HEK293 (cell line): ENCODE measurements at regions not wholly inside any gene's neighbourhood (a gene's known extent, or its start where the extent isn't known, plus 50 kb on each side); places are given as distances from the start of the nearest gene placed in this dataset.

Source experiments
- CTCF ChIA-PET: fragments of 350-600 bp; formaldehyde crosslinking; extraction: SDS; loops from one replicate; lab custom pipeline; 2021; ENCODE audit warnings: antibody characterized with exemption; lab: Yijun Ruan, JAX
- POLR2A ChIA-PET: fragments of 300-600 bp; formaldehyde crosslinking; extraction: SDS; loops from one replicate; lab custom pipeline; 2020; ENCODE audit warnings: antibody characterized with exemption, inconsistent platforms; lab: Yijun Ruan, JAX
- H3K27ac ChIP-seq: fragments of 200-500 bp; sonication (Bioruptor generic); 2 replicates; pipeline ENCODE4 v1.5.1; 2014; ENCODE audit warnings: low read depth, low read length, control low read depth, inconsistent platforms; ENCODE audit errors: extremely low read depth
- H3K36me3 ChIP-seq, 2 experiments: fragments of 200-500 bp in 1 of 2; sonication (Bioruptor generic) in 1 of 2; 1 replicate in 1 of 2; 2 replicates in 1 of 2; pipeline ENCODE4 v1.5.1; 2014 to 2017; ENCODE audit warnings: inconsistent platforms in 2 of 2, low read length in 2 of 2; ENCODE audit not compliant: control insufficient read depth in 2 of 2, insufficient read depth in 1 of 2
- H3K4me1 ChIP-seq: fragments of 200-500 bp; sonication (Bioruptor generic); 2 replicates; pipeline ENCODE4 v1.5.1; 2014; ENCODE audit warnings: mild to moderate bottlenecking, low read length, inconsistent platforms; ENCODE audit not compliant: control insufficient read depth, insufficient read depth
- H3K4me3 ChIP-seq: 2 replicates; pipeline ENCODE4 v1.5.1; 2011; ENCODE audit warnings: low read depth, mild to moderate bottlenecking, control low read depth, low read length, moderate library complexity
- H3K9me3 ChIP-seq: fragments of 200-500 bp; sonication (Bioruptor generic); 2 replicates; pipeline ENCODE4 v1.5.1; 2014; ENCODE audit warnings: low read depth, low read length, inconsistent platforms; ENCODE audit not compliant: control insufficient read depth, insufficient read depth
- FEZF1 ChIP-seq: fragments of 450-650 bp; formaldehyde crosslinking; IDR thresholded peaks from 2 replicates; pipeline ENCODE4 v1.5.1; 2016; ENCODE audit warnings: missing biosample characterization, missing genetic modification characterization
- KLF16 ChIP-seq: fragments of 450-650 bp; formaldehyde crosslinking; IDR thresholded peaks from 2 replicates; pipeline ENCODE4 v1.5.1; 2017; ENCODE audit warnings: missing biosample characterization, missing genetic modification characterization
- PRDM1 ChIP-seq: fragments of 450-650 bp; formaldehyde crosslinking; IDR thresholded peaks from 2 replicates; pipeline ENCODE4; 2016; ENCODE audit warnings: missing biosample characterization, missing genetic modification characterization
- YY1 ChIP-seq: fragments of 450-650 bp; formaldehyde crosslinking; IDR thresholded peaks from 2 replicates; pipeline ENCODE4 v1.5.1; 2018; ENCODE audit warnings: missing biosample characterization, missing genetic modification characterization
- ZBTB17 ChIP-seq: fragments of 450-650 bp; formaldehyde crosslinking; IDR thresholded peaks from 2 replicates; pipeline ENCODE4 v1.5.1; 2016; ENCODE audit warnings: missing biosample characterization, missing genetic modification characterization
- ZEB2 ChIP-seq: fragments of 450-650 bp; formaldehyde crosslinking; IDR thresholded peaks from 2 replicates; pipeline ENCODE4 v1.5.1; 2016; ENCODE audit warnings: missing biosample characterization, missing genetic modification characterization
- ZFP69B ChIP-seq: fragments of 450-650 bp; formaldehyde crosslinking; IDR thresholded peaks from 2 replicates; pipeline ENCODE4 v1.5.1; 2016; ENCODE audit warnings: missing biosample characterization, missing genetic modification characterization
- ZNF174 ChIP-seq: fragments of 450-650 bp; formaldehyde crosslinking; IDR thresholded peaks from 2 replicates; pipeline ENCODE4 v1.5.0; 2017; ENCODE audit warnings: missing biosample characterization, mild to moderate bottlenecking, missing genetic modification characterization
- ZNF202 ChIP-seq: fragments of 450-650 bp; formaldehyde crosslinking; IDR thresholded peaks from 2 replicates; pipeline ENCODE4 v1.5.1; 2016; ENCODE audit warnings: missing biosample characterization, missing genetic modification characterization, borderline replicate concordance
- ZNF324 ChIP-seq: fragments of 450-650 bp; formaldehyde crosslinking; IDR thresholded peaks from 2 replicates; pipeline ENCODE4 v1.5.1; 2016; ENCODE audit warnings: missing biosample characterization, missing genetic modification characterization
- ZNF48 ChIP-seq: fragments of 450-650 bp; formaldehyde crosslinking; IDR thresholded peaks from 2 replicates; pipeline ENCODE4 v1.5.1; 2016; ENCODE audit warnings: missing biosample characterization, missing genetic modification characterization
- ZNF549 ChIP-seq: fragments of 450-650 bp; IDR thresholded peaks from 2 replicates; pipeline ENCODE4 v1.5.1; 2018; ENCODE audit warnings: missing biosample characterization, missing genetic modification characterization, mild to moderate bottlenecking, inconsistent platforms, moderate library complexity
- ZNF596 ChIP-seq: fragments of 450-650 bp; IDR thresholded peaks from 2 replicates; pipeline ENCODE4 v1.5.0; 2018; ENCODE audit warnings: missing biosample characterization, mild to moderate bottlenecking, missing genetic modification characterization, moderate library complexity
- ZNF610 ChIP-seq: fragments of 450-650 bp; formaldehyde crosslinking; IDR thresholded peaks from 2 replicates; pipeline ENCODE4 v1.5.1; 2016; ENCODE audit warnings: missing biosample characterization, missing genetic modification characterization, borderline replicate concordance
- ZNF658 ChIP-seq: fragments of 450-650 bp; formaldehyde crosslinking; IDR thresholded peaks from 2 replicates; pipeline ENCODE4; 2016; ENCODE audit warnings: missing biosample characterization, missing genetic modification characterization
- ZNF791 ChIP-seq: fragments of 450-650 bp; formaldehyde crosslinking; IDR thresholded peaks from 2 replicates; pipeline ENCODE4 v1.5.1; 2016; ENCODE audit warnings: missing biosample characterization, missing genetic modification characterization
- TF ChIP-seq, protein P1 (sequence below): fragments of 450-650 bp; formaldehyde crosslinking; IDR thresholded peaks from 2 replicates; pipeline ENCODE4 v1.5.1; 2016; ENCODE audit warnings: missing biosample characterization, missing genetic modification characterization
- TF ChIP-seq, protein P2 (sequence below): fragments of 450-650 bp; formaldehyde crosslinking; IDR thresholded peaks from 2 replicates; pipeline ENCODE4 v1.5.1; 2016; ENCODE audit warnings: missing biosample characterization, missing genetic modification characterization
- TF ChIP-seq, protein P3 (sequence below): fragments of 450-650 bp; formaldehyde crosslinking; IDR thresholded peaks from 2 replicates; pipeline ENCODE4 v1.5.1; 2016; ENCODE audit warnings: missing biosample characterization, missing genetic modification characterization

DNA sequence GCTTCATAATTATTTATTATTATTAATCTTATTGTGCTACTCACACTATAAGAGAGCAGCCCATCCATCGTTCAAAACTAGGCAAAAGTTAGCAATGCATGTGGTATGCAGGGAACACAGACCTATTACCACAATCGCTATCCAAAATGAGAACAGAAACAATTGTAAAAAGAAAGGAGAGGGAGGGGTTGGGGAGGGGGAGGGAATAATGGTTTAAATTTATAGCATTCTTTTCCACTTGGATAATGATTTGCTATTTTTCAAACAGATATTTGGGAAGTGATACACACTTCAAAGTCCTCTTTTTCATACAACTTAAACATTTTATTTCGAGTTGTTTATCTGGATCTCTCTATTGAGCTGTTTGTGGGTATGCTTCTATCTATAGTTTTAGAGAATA, 248.6 kb upstream of the SOX5 start (continued):
- TF ChIP-seq YY1 (tag by site-specific recombination) (no peak), KLF16 (no peak)

DNA sequence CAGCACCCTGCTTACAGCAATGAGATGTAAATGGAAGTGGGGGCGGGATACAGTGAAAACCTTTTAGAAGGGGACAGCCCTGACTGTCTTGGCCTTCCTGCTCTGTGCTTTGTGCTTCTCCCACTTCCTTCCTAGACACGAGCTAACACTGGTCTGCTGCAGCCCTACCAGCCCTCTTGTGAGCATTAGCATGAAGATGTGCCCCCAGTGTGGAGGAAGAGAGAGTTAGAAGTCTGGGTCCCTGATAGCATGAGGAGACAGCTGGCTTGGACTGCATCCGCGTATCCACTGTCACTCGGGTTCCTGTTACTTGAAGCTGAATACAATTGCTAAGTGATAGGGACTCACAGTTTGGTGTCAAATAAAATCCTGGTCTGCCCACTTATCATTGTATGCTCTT, 248.1 kb upstream of the SOX5 start:
- no peak overlapping the region for H3K4me3 ChIP-seq
- no peak for TF ChIP-seq ZNF202 (tag by site-specific recombination)
- TF ChIP-seq ZBTB17, result no peak
- TF ChIP-seq FEZF1 (tag by site-specific recombination), result no peak
- no peak for TF ChIP-seq ZEB2 (tag by site-specific recombination)
- TF ChIP-seq ZNF658 (tag by site-specific recombination), result no peak
- no peak for TF ChIP-seq ZFP69B (tag by site-specific recombination)
- no peak for TF ChIP-seq ZNF596 (tag by site-specific recombination)
- TF ChIP-seq, protein P1, sequence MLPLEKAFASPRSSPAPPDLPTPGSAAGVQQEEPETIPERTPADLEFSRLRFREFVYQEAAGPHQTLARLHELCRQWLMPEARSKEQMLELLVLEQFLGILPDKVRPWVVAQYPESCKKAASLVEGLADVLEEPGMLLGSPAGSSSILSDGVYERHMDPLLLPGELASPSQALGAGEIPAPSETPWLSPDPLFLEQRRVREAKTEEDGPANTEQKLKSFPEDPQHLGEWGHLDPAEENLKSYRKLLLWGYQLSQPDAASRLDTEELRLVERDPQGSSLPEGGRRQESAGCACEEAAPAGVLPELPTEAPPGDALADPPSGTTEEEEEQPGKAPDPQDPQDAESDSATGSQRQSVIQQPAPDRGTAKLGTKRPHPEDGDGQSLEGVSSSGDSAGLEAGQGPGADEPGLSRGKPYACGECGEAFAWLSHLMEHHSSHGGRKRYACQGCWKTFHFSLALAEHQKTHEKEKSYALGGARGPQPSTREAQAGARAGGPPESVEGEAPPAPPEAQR (tag by site-specific recombination), result no peak
- no peak for TF ChIP-seq ZNF610 (tag by site-specific recombination)
- TF ChIP-seq PRDM1 (tag by site-specific recombination), result no peak
- no peak for TF ChIP-seq ZNF324 (tag by site-specific recombination)
- ChIA-PET CTCF (no interaction called here), POLR2A (no interaction called here)
- H3K27ac ChIP-seq, result no peak overlapping the region
- no peaks in the 10 kb centered on the region for H3K4me1 ChIP-seq
- H3K9me3 ChIP-seq, result no peaks in the 10 kb centered on the region
- H3K36me3 ChIP-seq, result no peaks in the 10 kb centered on the region

DNA sequence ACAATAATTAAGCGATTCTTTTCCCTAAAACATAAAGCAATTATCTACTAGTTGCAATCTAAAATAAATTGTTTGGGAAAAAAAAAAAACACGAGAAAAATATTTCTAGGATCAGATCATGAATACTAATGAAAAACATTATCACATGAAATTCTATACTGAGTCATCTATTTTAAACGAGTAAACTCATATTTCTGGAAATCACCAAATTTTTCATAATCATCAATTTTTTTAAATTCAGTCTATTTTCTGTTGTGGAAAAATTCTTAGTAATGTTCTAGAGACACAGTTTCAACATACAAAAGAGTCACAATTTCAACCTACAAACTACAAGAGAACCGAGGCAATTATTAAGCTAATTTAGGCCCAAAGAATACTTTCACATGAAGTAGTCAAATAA, 245.6 kb upstream of the SOX5 start:
- no peaks in the 10 kb centered on the region for H3K9me3 ChIP-seq
- TF ChIP-seq ZNF174 (no peak), ZNF791 (no peak), ZNF549 (tag by site-specific recombination) (no peak), ZNF48 (tag by site-specific recombination) (no peak)
- TF ChIP-seq, protein P2, sequence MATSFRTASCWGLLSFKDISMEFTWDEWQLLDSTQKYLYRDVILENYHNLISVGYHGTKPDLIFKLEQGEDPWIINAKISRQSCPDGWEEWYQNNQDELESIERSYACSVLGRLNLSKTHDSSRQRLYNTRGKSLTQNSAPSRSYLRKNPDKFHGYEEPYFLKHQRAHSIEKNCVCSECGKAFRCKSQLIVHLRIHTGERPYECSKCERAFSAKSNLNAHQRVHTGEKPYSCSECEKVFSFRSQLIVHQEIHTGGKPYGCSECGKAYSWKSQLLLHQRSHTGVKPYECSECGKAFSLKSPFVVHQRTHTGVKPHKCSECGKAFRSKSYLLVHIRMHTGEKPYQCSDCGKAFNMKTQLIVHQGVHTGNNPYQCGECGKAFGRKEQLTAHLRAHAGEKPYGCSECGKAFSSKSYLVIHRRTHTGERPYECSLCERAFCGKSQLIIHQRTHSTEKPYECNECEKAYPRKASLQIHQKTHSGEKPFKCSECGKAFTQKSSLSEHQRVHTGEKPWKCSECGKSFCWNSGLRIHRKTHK (tag by site-specific recombination), result no peak
- TF ChIP-seq, protein P3, sequence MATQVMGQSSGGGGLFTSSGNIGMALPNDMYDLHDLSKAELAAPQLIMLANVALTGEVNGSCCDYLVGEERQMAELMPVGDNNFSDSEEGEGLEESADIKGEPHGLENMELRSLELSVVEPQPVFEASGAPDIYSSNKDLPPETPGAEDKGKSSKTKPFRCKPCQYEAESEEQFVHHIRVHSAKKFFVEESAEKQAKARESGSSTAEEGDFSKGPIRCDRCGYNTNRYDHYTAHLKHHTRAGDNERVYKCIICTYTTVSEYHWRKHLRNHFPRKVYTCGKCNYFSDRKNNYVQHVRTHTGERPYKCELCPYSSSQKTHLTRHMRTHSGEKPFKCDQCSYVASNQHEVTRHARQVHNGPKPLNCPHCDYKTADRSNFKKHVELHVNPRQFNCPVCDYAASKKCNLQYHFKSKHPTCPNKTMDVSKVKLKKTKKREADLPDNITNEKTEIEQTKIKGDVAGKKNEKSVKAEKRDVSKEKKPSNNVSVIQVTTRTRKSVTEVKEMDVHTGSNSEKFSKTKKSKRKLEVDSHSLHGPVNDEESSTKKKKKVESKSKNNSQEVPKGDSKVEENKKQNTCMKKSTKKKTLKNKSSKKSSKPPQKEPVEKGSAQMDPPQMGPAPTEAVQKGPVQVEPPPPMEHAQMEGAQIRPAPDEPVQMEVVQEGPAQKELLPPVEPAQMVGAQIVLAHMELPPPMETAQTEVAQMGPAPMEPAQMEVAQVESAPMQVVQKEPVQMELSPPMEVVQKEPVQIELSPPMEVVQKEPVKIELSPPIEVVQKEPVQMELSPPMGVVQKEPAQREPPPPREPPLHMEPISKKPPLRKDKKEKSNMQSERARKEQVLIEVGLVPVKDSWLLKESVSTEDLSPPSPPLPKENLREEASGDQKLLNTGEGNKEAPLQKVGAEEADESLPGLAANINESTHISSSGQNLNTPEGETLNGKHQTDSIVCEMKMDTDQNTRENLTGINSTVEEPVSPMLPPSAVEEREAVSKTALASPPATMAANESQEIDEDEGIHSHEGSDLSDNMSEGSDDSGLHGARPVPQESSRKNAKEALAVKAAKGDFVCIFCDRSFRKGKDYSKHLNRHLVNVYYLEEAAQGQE (tag by site-specific recombination), result no peak
- TF ChIP-seq, all 188 proteins: peak for 0
- Histone ChIP-seq H3K27ac (no peak overlapping the region), H3K36me3 (no peaks in the 10 kb centered on the region), H3K4me3 (no peak overlapping the region), H3K4me1 (no peaks in the 10 kb centered on the region)
- ChIA-PET POLR2A (no interaction called here), CTCF (interaction anchor here (0.5 to 0.7 kb wide), 3 partner anchors 152 to 898 kb away, joined by 3 read pairs; no protein-coding TSS in a partner anchor)
